A549 (cell line): ENCODE measurements at regions not wholly inside any gene's neighbourhood (a gene's known extent, or its start where the extent isn't known, plus 50 kb on each side); places are given as distances from the start of the nearest gene placed in this dataset.
A peak's percentile ranks its signal among the peaks of the same experiment; 100 is the strongest.

Experiments used
- ATAC-seq, 2 experiments: fragments of 200-7000 bp in 1 of 2; fragments of >200 bp in 1 of 2; cut with Nextera tagmentation in 1 of 2; cut with Tn5 transposase in 1 of 2; 3 replicates each; pipeline versions ENCODE4 v1.8.0 to v1.9.1; 2018 to 2020; ENCODE audit warnings: mild to moderate bottlenecking in 1 of 2, moderate library complexity in 1 of 2
- CTCF ChIA-PET: fragments of 300-600 bp; sonication (Branson Sonifier 250); formaldehyde crosslinking; extraction: SDS; loops from one replicate; lab custom pipeline; 2021; ENCODE audit warnings: antibody characterized with exemption, inconsistent platforms; lab: Yijun Ruan, JAX
- POLR2A ChIA-PET: fragments of 350-600 bp; formaldehyde crosslinking; extraction: SDS; loops from one replicate; lab custom pipeline; 2021; ENCODE audit warnings: antibody characterized with exemption, inconsistent platforms; lab: Yijun Ruan, JAX
- DNase-seq, 2 experiments: peaks; one replicate each; pipeline versions ENCODE4 v3.0.0 to v3.0.0-alpha.2; 2011 to 2016; ENCODE audit warnings: low read depth in 1 of 2, low spot score in 1 of 2
- FAIRE-seq: peaks from 2 replicates; lab custom pipeline; 2011; peaks lifted over from hg19 to GRCh38; lab: Jason Lieb, UNC
- H3K27ac ChIP-seq, 2 experiments: fragments of >200 bp; sonication (Bioruptor Twin); formaldehyde crosslinking; 3 replicates each; pipeline ENCODE4 v1.5.1; 2016 to 2017
- H3K4me1 ChIP-seq: fragments of >200 bp; sonication (Bioruptor Twin); formaldehyde crosslinking; 3 replicates; pipeline ENCODE4 v1.6.1; 2016
- H3K4me2 ChIP-seq: fragments of >200 bp; sonication (Bioruptor Twin); formaldehyde crosslinking; 3 replicates; pipeline ENCODE4 v1.6.1; 2016
- H3K4me3 ChIP-seq: fragments of >200 bp; sonication (Bioruptor Twin); formaldehyde crosslinking; 3 replicates; pipeline ENCODE4 v1.5.1; 2016
- H3K9me3 ChIP-seq: fragments of >200 bp; sonication (Bioruptor Twin); formaldehyde crosslinking; 3 replicates; pipeline ENCODE4 v1.6.1; 2016
- BHLHE40 ChIP-seq: IDR thresholded peaks from 2 replicates; pipeline ENCODE4 v1.6.1; 2012; ENCODE audit warnings: low read depth, low read length, inconsistent platforms
- CBX8 ChIP-seq: fragments of 200-600 bp; sonication (generic); IDR thresholded peaks from 2 replicates; pipeline ENCODE4 v1.6.1; 2016
- CEBPB ChIP-seq, 2 experiments: fragments of >200 bp in 1 of 2; sonication (Bioruptor Twin) in 1 of 2; formaldehyde crosslinking in 1 of 2; IDR thresholded peaks; 2 replicates each; pipeline ENCODE4 v1.6.1; 2012 to 2016
- CHD2 ChIP-seq: fragments of 150-350 bp; IDR thresholded peaks from 2 replicates; pipeline ENCODE4 v1.6.1; 2014; ENCODE audit warnings: low read length; ENCODE audit not compliant: partially characterized antibody
- CHD4 ChIP-seq: fragments of 200-600 bp; sonication (generic); IDR thresholded peaks from 2 replicates; pipeline ENCODE4 v1.6.1; 2016; ENCODE audit warnings: antibody characterized with exemption, mild to moderate bottlenecking, borderline replicate concordance
- EP300 ChIP-seq, 2 experiments: fragments of >200 bp; sonication (Bioruptor Twin); formaldehyde crosslinking; IDR thresholded peaks; 2 replicates in 1 of 2; 3 replicates in 1 of 2; pipeline ENCODE4 v1.6.1; 2016 to 2017
- ESRRA ChIP-seq: fragments of 150-350 bp; IDR thresholded peaks from 2 replicates; pipeline ENCODE4 v1.6.1; 2014; ENCODE audit warnings: mild to moderate bottlenecking, low read length, borderline replicate concordance
- FOSB ChIP-seq: fragments of 250-450 bp; sonication (Bioruptor Pico); IDR thresholded peaks from 2 replicates; pipeline ENCODE4 v1.5.0; 2020; ENCODE audit warnings: mild to moderate bottlenecking, moderate library complexity
- FOSL2 ChIP-seq, 2 experiments: fragments of 450-650 bp in 1 of 2; fragments of >200 bp in 1 of 2; sonication (Bioruptor Twin) in 1 of 2; formaldehyde crosslinking; IDR thresholded peaks; 2 replicates each; pipeline versions ENCODE4 v1.5.0 to v1.6.1; 2016 to 2020; ENCODE audit warnings: mild to moderate bottlenecking in 1 of 2, moderate library complexity in 1 of 2
- HDAC2 ChIP-seq: fragments of 200-600 bp; sonication (generic); IDR thresholded peaks from 2 replicates; pipeline ENCODE4 v1.6.1; 2016
- HEYL ChIP-seq: fragments of 250-450 bp; sonication (Bioruptor Pico); IDR thresholded peaks from 2 replicates; pipeline ENCODE4 v1.8.0; 2021; ENCODE audit warnings: mild to moderate bottlenecking, moderate library complexity
- HOXA7 ChIP-seq: fragments of 250-450 bp; sonication (Bioruptor Pico); IDR thresholded peaks from 2 replicates; pipeline ENCODE4 v1.5.0; 2020; ENCODE audit warnings: mild to moderate bottlenecking, moderate library complexity
- JUN ChIP-seq, 2 experiments: fragments of >200 bp; sonication (Bioruptor Twin); formaldehyde crosslinking; IDR thresholded peaks; 2 replicates in 1 of 2; 3 replicates in 1 of 2; pipeline ENCODE4 v1.6.1; 2016 to 2017
- JUNB ChIP-seq: fragments of >200 bp; sonication (Bioruptor Twin); formaldehyde crosslinking; IDR thresholded peaks from 2 replicates; pipeline ENCODE4 v1.6.1; 2016
- KDM1A ChIP-seq: fragments of 200-600 bp; sonication (generic); IDR thresholded peaks from 2 replicates; pipeline ENCODE4 v1.6.1; 2016; ENCODE audit warnings: low read depth, mild to moderate bottlenecking
- MAX ChIP-seq: IDR thresholded peaks from 2 replicates; pipeline ENCODE4 v1.6.1; 2012
- MYC ChIP-seq: IDR thresholded peaks from 2 replicates; pipeline ENCODE4 v1.6.1; 2012; ENCODE audit warnings: mild to moderate bottlenecking, inconsistent platforms, low read length, improper control_type of control experiment, borderline replicate concordance
- NR3C1 ChIP-seq: fragments of >200 bp; sonication (Bioruptor Twin); formaldehyde crosslinking; IDR thresholded peaks from 3 replicates; pipeline ENCODE4 v1.6.1; 2017
- PBX3 ChIP-seq: IDR thresholded peaks from 2 replicates; pipeline ENCODE4 v1.6.1; 2012
- POLR2A ChIP-seq: IDR thresholded peaks from 2 replicates; pipeline ENCODE4 v1.6.1; 2012; ENCODE audit warnings: mild to moderate bottlenecking, low read length
- POLR2AphosphoS2 ChIP-seq: conservative IDR thresholded peaks from 2 replicates; pipeline ENCODE4 v1.6.1; 2012; ENCODE audit warnings: low read length, improper control_type of control experiment, inconsistent platforms
- RAD21 ChIP-seq, 2 experiments: fragments of >200 bp in 1 of 2; sonication (Bioruptor Twin) in 1 of 2; formaldehyde crosslinking in 1 of 2; IDR thresholded peaks in 1 of 2; conservative IDR thresholded peaks in 1 of 2; 2 replicates in 1 of 2; 3 replicates in 1 of 2; pipeline ENCODE4 v1.6.1; 2012 to 2018; ENCODE audit warnings: inconsistent platforms in 1 of 2
- RARB ChIP-seq: fragments of 250-450 bp; sonication (Bioruptor Pico); IDR thresholded peaks from 2 replicates; pipeline ENCODE4 v1.8.0; 2021; ENCODE audit warnings: mild to moderate bottlenecking, moderate library complexity
- RNF2 ChIP-seq: fragments of 200-600 bp; sonication (generic); IDR thresholded peaks from 2 replicates; pipeline ENCODE4 v1.6.1; 2016; ENCODE audit warnings: low read depth, mild to moderate bottlenecking, antibody characterized with exemption, moderate library complexity, borderline replicate concordance
- TFCP2L1 ChIP-seq: fragments of 250-450 bp; sonication (Bioruptor Pico); IDR thresholded peaks from 2 replicates; pipeline ENCODE4 v1.5.0; 2021; ENCODE audit warnings: mild to moderate bottlenecking
- TP53 ChIP-seq: fragments of 250-450 bp; sonication (Bioruptor Pico); IDR thresholded peaks from 2 replicates; pipeline ENCODE4 v1.5.0; 2021; ENCODE audit warnings: mild to moderate bottlenecking, moderate library complexity
- USF2 ChIP-seq: fragments of 450-650 bp; IDR thresholded peaks from 2 replicates; pipeline ENCODE4 v1.6.1; 2014; ENCODE audit warnings: antibody characterized with exemption
- ZC3H11A ChIP-seq: fragments of 450-650 bp; IDR thresholded peaks from 2 replicates; pipeline ENCODE4 v1.6.1; 2014; ENCODE audit warnings: antibody characterized with exemption, mild to moderate bottlenecking
- ZNF302 ChIP-seq: fragments of 250-450 bp; sonication (Bioruptor Pico); IDR thresholded peaks from 2 replicates; pipeline ENCODE4 v1.9.0; 2021; ENCODE audit warnings: inconsistent platforms, mild to moderate bottlenecking, moderate library complexity
- ZSCAN20 ChIP-seq: fragments of 250-450 bp; sonication (Bioruptor Pico); IDR thresholded peaks from 2 replicates; pipeline ENCODE4 v1.8.0; 2022; ENCODE audit warnings: mild to moderate bottlenecking, moderate library complexity
- WGBS: methylation state at CpG from one replicate; pipeline ENCODE4 v1.1.6; 2017; ENCODE audit errors: missing lambda C conversion rate; 5-methylcytosine and 5-hydroxymethylcytosine counted together
- TF ChIP-seq, protein P1 (sequence below): IDR thresholded peaks from 2 replicates; pipeline ENCODE4 v1.6.1; 2012; ENCODE audit warnings: low read depth, borderline replicate concordance
- TF ChIP-seq, protein P2 (sequence below): fragments of >200 bp; sonication (Bioruptor Twin); formaldehyde crosslinking; IDR thresholded peaks from 3 replicates; pipeline ENCODE4 v1.6.1; 2016

GRCh38 chr11:12617632-12618031 lies 56.6 kb upstream of the TEAD1 start:
- no peak for DNase-seq
- CTCF ChIA-PET = interaction anchor here (1.3 kb wide), 1 partner anchor 18 kb away, joined by 6 read pairs; no protein-coding TSS in a partner anchor

DNA sequence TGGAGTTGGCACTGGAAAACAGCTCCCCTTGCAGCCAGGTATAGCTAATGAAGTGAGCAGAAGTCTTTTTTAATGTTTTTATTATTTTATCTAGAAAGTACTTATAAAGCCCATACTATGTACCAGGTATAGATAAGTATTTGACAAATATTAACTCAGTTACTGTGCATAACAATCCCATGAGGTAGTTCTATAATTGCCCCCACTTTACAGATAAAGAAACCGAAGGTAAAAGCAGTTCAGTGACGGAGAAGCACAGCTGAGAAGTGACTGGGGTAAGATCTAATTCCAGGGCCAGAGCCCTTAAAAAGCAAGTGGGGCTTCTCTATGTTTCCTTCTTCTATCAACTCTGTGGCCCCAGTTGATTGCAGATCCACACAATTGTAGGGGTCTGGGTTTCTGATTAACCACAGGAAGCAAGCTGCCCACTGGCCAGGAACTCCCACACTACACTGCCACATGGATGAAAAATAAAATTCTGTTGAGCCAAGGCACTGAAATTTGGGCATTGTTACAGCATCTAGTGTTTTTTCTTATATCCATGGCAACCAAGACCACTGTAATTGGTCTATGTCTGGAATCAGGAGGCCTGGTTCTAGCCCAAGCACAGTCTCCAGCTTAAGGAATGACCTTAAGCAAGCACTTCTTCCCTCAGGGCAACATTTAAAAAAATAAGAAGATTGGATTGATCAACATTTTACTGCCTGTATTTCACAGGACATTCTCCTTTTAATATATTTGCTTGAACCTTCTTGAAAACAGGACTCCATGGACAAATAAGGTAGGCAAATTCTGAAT lies 55.3 kb upstream of the TEAD1 start:
- Histone ChIP-seq H3K27ac (no peak overlapping the region), H3K9me3 (peaks cover 8% of the 10 kb centered on the region), H3K4me1 (no peaks in the 10 kb centered on the region), H3K4me2 (no peak overlapping the region), H3K4me3 (no peak overlapping the region)
- WGBS = 75% methylated on average over 2 of the region's 2 CpGs
- TF ChIP-seq FOSL2 (IDR thresholded peaks at IDR 0.05) = no peak
- no peak for TF ChIP-seq FOSL2 (CRISPR knock-in tag; IDR thresholded peaks at IDR 0.05)
- TF ChIP-seq RAD21 (conservative IDR thresholded peaks at IDR 0.05 in 1 of 2, IDR thresholded peaks at IDR 0.05 in 1 of 2) = no peak
- no peak for TF ChIP-seq CHD4
- TF ChIP-seq BHLHE40 = no peak
- no peak for TF ChIP-seq HOXA7
- no peak for TF ChIP-seq RNF2
- no peak for TF ChIP-seq TP53
- TF ChIP-seq CEBPB (IDR thresholded peaks at IDR 0.05) = no peak
- TF ChIP-seq JUNB = no peak
- no peak for TF ChIP-seq FOSB
- TF ChIP-seq, protein P1, sequence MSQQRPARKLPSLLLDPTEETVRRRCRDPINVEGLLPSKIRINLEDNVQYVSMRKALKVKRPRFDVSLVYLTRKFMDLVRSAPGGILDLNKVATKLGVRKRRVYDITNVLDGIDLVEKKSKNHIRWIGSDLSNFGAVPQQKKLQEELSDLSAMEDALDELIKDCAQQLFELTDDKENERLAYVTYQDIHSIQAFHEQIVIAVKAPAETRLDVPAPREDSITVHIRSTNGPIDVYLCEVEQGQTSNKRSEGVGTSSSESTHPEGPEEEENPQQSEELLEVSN = no peak
- TF ChIP-seq KDM1A = no peak
- no peak for TF ChIP-seq ZSCAN20 (CRISPR knock-in tag)
- TF ChIP-seq TFCP2L1 (CRISPR knock-in tag) = no peak
- TF ChIP-seq PBX3 = no peak
- no peak for TF ChIP-seq USF2
- no peak for TF ChIP-seq ZC3H11A
- no peak for TF ChIP-seq CHD2
- no peak for TF ChIP-seq POLR2AphosphoS2
- no peak for DNase-seq
- POLR2A ChIA-PET = no interaction called here
- no peak for FAIRE-seq
- CTCF ChIA-PET = interaction anchor here (1.3 kb wide), 2 partner anchors 16 to 20 kb away, joined by 3 to 6 read pairs; no protein-coding TSS in a partner anchor
- ATAC-seq = no peak

More at GRCh38 chr11:12617632-12618031, 56.6 kb upstream of the TEAD1 start:
- FAIRE-seq (no peak), ATAC-seq (no peak)
- no peaks in the 10 kb centered on the region for H3K4me1 ChIP-seq
- POLR2A ChIA-PET = no interaction called here
- 59% methylated on average over 3 of the region's 3 CpGs for WGBS
- no peak overlapping the region for H3K4me2 ChIP-seq
- no peak for TF ChIP-seq HOXA7
- no peak for TF ChIP-seq MYC
- no peak overlapping the region for H3K4me3 ChIP-seq
- H3K9me3 ChIP-seq = peaks cover 5% of the 10 kb centered on the region; the same call in 2 of the 3 replicates
- no peak overlapping the region for H3K27ac ChIP-seq

DNA sequence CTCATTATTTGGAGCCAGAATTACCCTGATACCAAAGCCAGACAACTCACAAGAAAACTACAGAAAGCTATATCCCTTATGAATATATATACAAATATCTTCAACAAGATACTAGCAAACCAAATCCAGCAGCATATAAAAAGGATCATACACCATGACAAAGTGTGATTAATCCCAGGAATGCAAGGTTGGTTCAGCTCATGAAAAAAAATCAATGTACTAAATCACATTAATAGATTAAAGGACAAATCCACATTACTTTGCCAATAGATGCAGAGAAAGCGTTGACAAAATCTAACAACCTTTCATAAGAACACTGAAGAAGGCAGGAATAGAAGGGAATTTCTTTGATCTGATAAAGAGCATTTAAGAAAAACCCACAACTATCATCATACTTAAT lies 50.4 kb upstream of the TEAD1 start:
- no peak overlapping the region for H3K27ac ChIP-seq
- FAIRE-seq = peak; percentile 77
- no peak overlapping the region for H3K4me2 ChIP-seq
- POLR2A ChIA-PET = no interaction called here
- H3K4me3 ChIP-seq = no peak overlapping the region
- ATAC-seq = no peak
- H3K9me3 ChIP-seq = peaks cover 25% of the 10 kb centered on the region
- no peaks in the 10 kb centered on the region for H3K4me1 ChIP-seq
- DNase-seq = no peak
- CTCF ChIA-PET = no interaction called here
- TF ChIP-seq POLR2A (no peak), NR3C1 (no peak), ESRRA (no peak), MYC (no peak), ZNF302 (CRISPR knock-in tag) (no peak), JUN (IDR thresholded peaks at IDR 0.05) (no peak), TP53 (no peak), CHD2 (no peak), HDAC2 (no peak), MAX (no peak), JUNB (no peak), FOSL2 (IDR thresholded peaks at IDR 0.05) (no peak), FOSL2 (CRISPR knock-in tag; IDR thresholded peaks at IDR 0.05) (no peak), POLR2AphosphoS2 (no peak), CHD4 (no peak), EP300 (IDR thresholded peaks at IDR 0.05) (no peak), CBX8 (no peak), HEYL (no peak), CEBPB (IDR thresholded peaks at IDR 0.05) (no peak), RARB (CRISPR knock-in tag) (no peak)
- TF ChIP-seq, protein P2, sequence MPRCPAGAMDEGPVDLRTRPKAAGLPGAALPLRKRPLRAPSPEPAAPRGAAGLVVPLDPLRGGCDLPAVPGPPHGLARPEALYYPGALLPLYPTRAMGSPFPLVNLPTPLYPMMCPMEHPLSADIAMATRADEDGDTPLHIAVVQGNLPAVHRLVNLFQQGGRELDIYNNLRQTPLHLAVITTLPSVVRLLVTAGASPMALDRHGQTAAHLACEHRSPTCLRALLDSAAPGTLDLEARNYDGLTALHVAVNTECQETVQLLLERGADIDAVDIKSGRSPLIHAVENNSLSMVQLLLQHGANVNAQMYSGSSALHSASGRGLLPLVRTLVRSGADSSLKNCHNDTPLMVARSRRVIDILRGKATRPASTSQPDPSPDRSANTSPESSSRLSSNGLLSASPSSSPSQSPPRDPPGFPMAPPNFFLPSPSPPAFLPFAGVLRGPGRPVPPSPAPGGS = no peak
- TF ChIP-seq, all 56 proteins: peak for 0
- WGBS = 11% methylated on average over 1 of the region's 1 CpG
